Thoracic aorta (tissue), 2 donors: ENCODE measurements at regions not wholly inside any gene's neighbourhood (a gene's known extent, or its start where the extent isn't known, plus 50 kb on each side); places are given as distances from the start of the nearest gene placed in this dataset.
A peak's percentile ranks its signal among the peaks of the same experiment; 100 is the strongest.

Source experiments
- ATAC-seq: fragments of 150-250 bp; one replicate; pipeline ENCODE4 v1.8.0; 2017; ENCODE audit warnings: low read depth; ENCODE audit not compliant: insufficient number of reproducible peaks, low FRiP score
- DNase-seq: peaks from one replicate; pipeline ENCODE4 v3.0.0-alpha.2; 2020; ENCODE audit warnings: low spot score
- H3K27ac ChIP-seq, 2 donors: fragments of 200-600 bp; sonication (generic); 1 replicate in 1 of 2; 2 replicates in 1 of 2; pipeline ENCODE4 v1.5.1; 2016; ENCODE audit warnings: mild to moderate bottlenecking in 2 of 2, moderate library complexity in 2 of 2
- H3K27me3 ChIP-seq: fragments of 200-600 bp; sonication (generic); replicated peaks from 2 replicates; pipeline ENCODE4 v1.6.0; 2016; ENCODE audit warnings: mild to moderate bottlenecking; ENCODE audit not compliant: insufficient read depth
- H3K36me3 ChIP-seq: fragments of 200-600 bp; sonication (generic); one replicate; pipeline ENCODE4 v1.5.1; 2016
- H3K4me1 ChIP-seq, 2 donors: fragments of 200-600 bp; sonication (generic); 1 replicate in 1 of 2; 2 replicates in 1 of 2; pipeline versions ENCODE4 v1.5.1 to v1.6.0; 2016; ENCODE audit warnings: low read depth in 2 of 2, mild to moderate bottlenecking in 1 of 2; ENCODE audit not compliant: control insufficient read depth in 1 of 2
- H3K4me3 ChIP-seq: fragments of 200-600 bp; sonication (generic); 2 replicates; pipeline ENCODE4 v1.5.1; 2016; ENCODE audit warnings: mild to moderate bottlenecking
- H3K9me3 ChIP-seq: fragments of 200-600 bp; sonication (generic); 2 replicates; pipeline ENCODE4 v1.5.1; 2016
- CTCF ChIP-seq: fragments of 200-600 bp; sonication (generic); IDR thresholded peaks from one replicate; pipeline ENCODE4 v1.5.1; 2019; ENCODE audit warnings: antibody characterized with exemption

GRCh38 chr14:58697930-58698642 lies 60.3 kb downstream of the DACT1 start:
- no peaks in the 10 kb centered on the region for H3K9me3 ChIP-seq
- no peaks in the 10 kb centered on the region for H3K36me3 ChIP-seq
- no peak for ATAC-seq
- DNase-seq: no peak
- H3K27ac ChIP-seq: no peak overlapping the region
- no peak overlapping the region for H3K4me3 ChIP-seq
- H3K27me3 ChIP-seq: no peaks in the 10 kb centered on the region
- H3K4me1 ChIP-seq: peaks cover 19 to 23% of the 10 kb centered on the region in 2 donors
- TF ChIP-seq CTCF: no peak

GRCh38 chr14:58699681-58700205 lies 62.0 kb downstream of the DACT1 start:
- H3K4me3 ChIP-seq: no peak overlapping the region
- no peaks in the 10 kb centered on the region for H3K9me3 ChIP-seq
- no peak overlapping the region for H3K27ac ChIP-seq
- no peak for TF ChIP-seq CTCF
- ATAC-seq: no peak
- no peak for DNase-seq
- H3K4me1 ChIP-seq: peaks cover 19 to 28% of the 10 kb centered on the region in 2 donors
- no peaks in the 10 kb centered on the region for H3K36me3 ChIP-seq
- no peaks in the 10 kb centered on the region for H3K27me3 ChIP-seq

- ATAC-seq (no peak), DNase-seq (no peak)
- H3K27me3 ChIP-seq: no peaks in the 10 kb centered on the region
- H3K36me3 ChIP-seq: no peaks in the 10 kb centered on the region
- H3K27ac ChIP-seq: peak overlapping the region in 1 of 2 donors; percentile 24
- H3K4me3 ChIP-seq: no peak overlapping the region
- no peak for TF ChIP-seq CTCF
- peaks cover 19 to 28% of the 10 kb centered on the region in 2 donors for H3K4me1 ChIP-seq
- H3K9me3 ChIP-seq: no peaks in the 10 kb centered on the region
Observed at GRCh38 chr14:58701156-58701555, 63.4 kb downstream of the DACT1 start.

- DNase-seq (no peak), ATAC-seq (no peak)
- Histone ChIP-seq H3K4me3 (no peak overlapping the region), H3K36me3 (no peaks in the 10 kb centered on the region), H3K9me3 (no peaks in the 10 kb centered on the region), H3K4me1 (peaks cover 19 to 28% of the 10 kb centered on the region in 2 donors), H3K27ac (peak overlapping the region; percentile 21 to 24), H3K27me3 (no peaks in the 10 kb centered on the region)
- TF ChIP-seq CTCF: no peak
Observed at GRCh38 chr14:58701604-58702003, 63.8 kb downstream of the DACT1 start.

GRCh38 chr14:58702441-58703160 lies 64.8 kb downstream of the DACT1 start:
- Histone ChIP-seq H3K27me3 (no peaks in the 10 kb centered on the region), H3K9me3 (no peaks in the 10 kb centered on the region), H3K27ac (peak overlapping the region in 1 of 2 donors; percentile 21), H3K36me3 (no peaks in the 10 kb centered on the region), H3K4me3 (no peak overlapping the region), H3K4me1 (peaks cover 19 to 28% of the 10 kb centered on the region in 2 donors)
- ATAC-seq (no peak), DNase-seq (no peak)
- TF ChIP-seq CTCF: no peak
